ENCODE measurements at regions not wholly inside any gene's neighbourhood (a gene's known extent, or its start where the extent isn't known, plus 50 kb on each side); places are given as distances from the start of the nearest gene placed in this dataset.

DNA sequence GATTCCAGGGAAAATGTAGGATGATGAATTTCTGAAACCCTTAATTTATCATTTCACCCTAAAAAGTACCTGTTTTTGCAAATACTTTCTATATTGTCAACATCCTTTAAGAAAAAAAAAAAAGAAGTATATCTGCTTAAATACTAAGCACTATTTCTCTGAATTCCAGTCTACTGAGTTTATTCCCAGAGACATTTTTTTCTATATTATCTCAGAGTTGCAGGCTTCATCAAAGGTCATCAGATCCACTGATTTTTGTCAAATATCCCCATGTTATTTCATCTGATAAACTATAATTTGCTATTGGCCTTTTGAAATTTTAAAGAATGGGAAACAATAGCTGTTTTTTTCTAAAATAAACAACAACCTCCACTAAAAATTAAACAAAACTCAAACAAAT lies 357.6 kb upstream of the ID4 start:
- Histone ChIP-seq H3K9me1 (ENCODE audit: control insufficient read depth, insufficient read depth, low read length) (no peaks in the 10 kb centered on the region), H3K4me1 (replicated peaks in 1 of 2; ENCODE audit: control insufficient read depth in 2 of 2, insufficient read depth in 2 of 2, low read length in 2 of 2) (no peaks in the 10 kb centered on the region), H3K79me2 (ENCODE audit: control insufficient read depth, insufficient read depth, low read length) (no peaks in the 10 kb centered on the region), H4K20me1 (replicated peaks; ENCODE audit: control insufficient read depth, insufficient read depth, low read length) (no peaks in the 10 kb centered on the region), H2AFZ (ENCODE audit: low read depth, low read length) (no peak overlapping the region), H3K4me2 (ENCODE audit: insufficient read depth, low read length) (no peak overlapping the region), H3K4me3 (no peak overlapping the region), H3K36me3 (ENCODE audit: control insufficient read depth, insufficient read depth, low read length) (no peaks in the 10 kb centered on the region), H3K9me3 (replicated peaks; ENCODE audit: control insufficient read depth, insufficient read depth, low read depth, low read length) (no peaks in the 10 kb centered on the region), H3K9ac (ENCODE audit: insufficient read depth in 1 of 2, low read depth in 2 of 2, low read length in 2 of 2) (no peak overlapping the region), H3K27me3 (ENCODE audit: control insufficient read depth in 2 of 2, insufficient read depth in 2 of 2, low read length in 2 of 2) (no peaks in the 10 kb centered on the region), H3K27ac (ENCODE audit: extremely low read depth, low read depth, low read length) (no peak overlapping the region)
- intact Hi-C loops (cut with micrococcal nuclease) = no loop called here
- CTCF ChIA-PET (ENCODE audit: low intra/inter-chr PET ratio) = no interaction called here
- DNase-seq (ENCODE audit: extremely low read depth in 1 of 4, low spot score in 3 of 4) (no peak), FAIRE-seq (no peak), ATAC-seq (no peak)
- TF ChIP-seq PTTG1 (tag; IDR thresholded peaks at IDR 0.05; ENCODE audit: low read depth) = no peak
- in situ Hi-C loops (cut with MboI) = no loop called here
- BruUV-seq (replicated peaks) = no TSS peak
- POLR2A ChIA-PET = interaction anchor here (1.1 kb wide), 1 partner anchor 12 kb away, joined by 3 read pairs; no protein-coding TSS in a partner anchor

DNA sequence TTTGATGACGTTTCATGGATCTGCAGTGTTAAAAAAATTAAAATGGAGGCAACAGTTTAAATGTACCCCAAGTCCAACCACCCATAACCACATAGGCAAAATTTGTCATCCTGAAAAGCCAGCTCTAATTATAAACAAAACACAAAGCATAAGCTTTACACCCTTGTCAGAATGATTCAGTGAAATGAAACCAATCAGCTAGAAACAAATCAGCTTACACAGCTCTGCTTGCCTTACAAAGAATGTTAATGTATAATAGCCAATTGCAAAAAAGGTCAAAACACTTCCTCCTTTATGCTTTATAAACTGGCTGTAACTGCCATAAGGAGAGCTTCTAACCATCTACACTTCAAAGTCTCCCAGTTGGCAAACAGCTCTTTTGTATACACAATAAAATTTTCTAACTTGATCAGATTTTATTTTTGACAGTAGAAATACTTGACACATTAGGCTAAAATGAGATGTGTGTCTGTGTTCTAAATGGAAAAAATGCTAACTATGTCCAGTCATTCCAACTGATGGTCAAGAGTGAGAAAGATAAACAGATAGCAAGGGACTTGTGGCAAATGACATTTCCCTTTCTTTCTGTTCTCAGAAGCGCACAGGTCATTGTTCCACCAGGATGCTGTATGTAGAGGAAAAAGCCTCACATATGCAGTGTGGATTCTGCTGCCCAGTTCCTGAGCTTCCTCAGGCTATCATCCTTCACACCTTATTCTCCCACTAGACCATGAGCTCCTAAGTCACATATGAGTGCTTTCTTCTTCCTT lies 344.3 kb upstream of the ID4 start:
- no TSS peak for BruUV-seq (replicated peaks)
- H4K20me1 ChIP-seq (replicated peaks; ENCODE audit: control insufficient read depth, insufficient read depth, low read length) = no peaks in the 10 kb centered on the region
- H3K9ac ChIP-seq (ENCODE audit: insufficient read depth in 1 of 2, low read depth in 2 of 2, low read length in 2 of 2) = no peak overlapping the region
- no peak overlapping the region for H2AFZ ChIP-seq (ENCODE audit: low read depth, low read length)
- no peaks in the 10 kb centered on the region; the same call in 1 of the 2 replicates for H3K9me3 ChIP-seq (replicated peaks; ENCODE audit: control insufficient read depth, insufficient read depth, low read depth, low read length)
- H3K4me3 ChIP-seq = no peak overlapping the region
- no peaks in the 10 kb centered on the region for H3K36me3 ChIP-seq (ENCODE audit: control insufficient read depth, insufficient read depth, low read length)
- no peaks in the 10 kb centered on the region for H3K4me1 ChIP-seq (replicated peaks in 1 of 2; ENCODE audit: control insufficient read depth in 2 of 2, insufficient read depth in 2 of 2, low read length in 2 of 2)
- no peak overlapping the region for H3K4me2 ChIP-seq (ENCODE audit: insufficient read depth, low read length)
- ATAC-seq (no peak), FAIRE-seq (no peak), DNase-seq (ENCODE audit: extremely low read depth in 1 of 4, low spot score in 3 of 4) (no peak)
- H3K27me3 ChIP-seq (ENCODE audit: control insufficient read depth in 2 of 2, insufficient read depth in 2 of 2, low read length in 2 of 2) = no peaks in the 10 kb centered on the region
- intact Hi-C loops (cut with micrococcal nuclease) (no loop called here), in situ Hi-C loops (cut with MboI) (no loop called here)
- H3K27ac ChIP-seq (ENCODE audit: extremely low read depth, low read depth, low read length) = no peak overlapping the region
- no peaks in the 10 kb centered on the region for H3K9me1 ChIP-seq (ENCODE audit: control insufficient read depth, insufficient read depth, low read length)
- POLR2A ChIA-PET = no interaction called here
- 0% methylated on average over 2 of the region's 2 CpGs for WGBS (ENCODE audit: insufficient coverage, low coverage, missing lambda C conversion rate)
- CTCF ChIA-PET (ENCODE audit: low intra/inter-chr PET ratio) = no interaction called here
- no peaks in the 10 kb centered on the region for H3K79me2 ChIP-seq (ENCODE audit: control insufficient read depth, insufficient read depth, low read length)
- no peak for TF ChIP-seq CHD4 (IDR thresholded peaks at IDR 0.05; ENCODE audit: insufficient read depth, insufficient replicate concordance, low read depth, low read length, poor library complexity, severe bottlenecking)
- no peak for TF ChIP-seq RB1 (IDR thresholded peaks at IDR 0.05; ENCODE audit: low read depth)
- no peak for TF ChIP-seq ETV1 (tag; conservative IDR thresholded peaks at IDR 0.05; ENCODE audit: low read depth)
- TF ChIP-seq, protein P1, sequence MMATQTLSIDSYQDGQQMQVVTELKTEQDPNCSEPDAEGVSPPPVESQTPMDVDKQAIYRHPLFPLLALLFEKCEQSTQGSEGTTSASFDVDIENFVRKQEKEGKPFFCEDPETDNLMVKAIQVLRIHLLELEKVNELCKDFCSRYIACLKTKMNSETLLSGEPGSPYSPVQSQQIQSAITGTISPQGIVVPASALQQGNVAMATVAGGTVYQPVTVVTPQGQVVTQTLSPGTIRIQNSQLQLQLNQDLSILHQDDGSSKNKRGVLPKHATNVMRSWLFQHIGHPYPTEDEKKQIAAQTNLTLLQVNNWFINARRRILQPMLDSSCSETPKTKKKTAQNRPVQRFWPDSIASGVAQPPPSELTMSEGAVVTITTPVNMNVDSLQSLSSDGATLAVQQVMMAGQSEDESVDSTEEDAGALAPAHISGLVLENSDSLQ (IDR thresholded peaks at IDR 0.05) = no peak
- TF ChIP-seq SRSF7 (optimal IDR thresholded peaks at IDR 0.05; ENCODE audit: low read depth, low read length) = no peak
- no peak for TF ChIP-seq ZNF79 (CRISPR knock-in tag; IDR thresholded peaks at IDR 0.05; ENCODE audit: low read depth)
- no peak for TF ChIP-seq ZNF274 (IDR thresholded peaks at IDR 0.05; ENCODE audit: borderline replicate concordance, low read depth, low read length)
- no peak for TF ChIP-seq ZNF57 (CRISPR knock-in tag; IDR thresholded peaks at IDR 0.05)
- TF ChIP-seq, protein P2, sequence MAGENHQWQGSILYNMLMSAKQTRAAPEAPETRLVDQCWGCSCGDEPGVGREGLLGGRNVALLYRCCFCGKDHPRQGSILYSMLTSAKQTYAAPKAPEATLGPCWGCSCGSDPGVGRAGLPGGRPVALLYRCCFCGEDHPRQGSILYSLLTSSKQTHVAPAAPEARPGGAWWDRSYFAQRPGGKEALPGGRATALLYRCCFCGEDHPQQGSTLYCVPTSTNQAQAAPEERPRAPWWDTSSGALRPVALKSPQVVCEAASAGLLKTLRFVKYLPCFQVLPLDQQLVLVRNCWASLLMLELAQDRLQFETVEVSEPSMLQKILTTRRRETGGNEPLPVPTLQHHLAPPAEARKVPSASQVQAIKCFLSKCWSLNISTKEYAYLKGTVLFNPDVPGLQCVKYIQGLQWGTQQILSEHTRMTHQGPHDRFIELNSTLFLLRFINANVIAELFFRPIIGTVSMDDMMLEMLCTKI (IDR thresholded peaks at IDR 0.05; ENCODE audit: partially characterized antibody) = no peak
- no peak for TF ChIP-seq MYNN (IDR thresholded peaks at IDR 0.05)
- no peak for TF ChIP-seq MYNN (CRISPR knock-in tag; IDR thresholded peaks at IDR 0.05)
- TF ChIP-seq SMAD4 (CRISPR knock-in tag; conservative IDR thresholded peaks at IDR 0.05) = no peak
- TF ChIP-seq SRSF1 (IDR thresholded peaks at IDR 0.05; ENCODE audit: low read depth, low read length) = no peak
- TF ChIP-seq KDM2B (CRISPR knock-in tag; IDR thresholded peaks at IDR 0.05) = no peak
